B cell (primary cell): ENCODE measurements at regions not wholly inside any gene's neighbourhood (a gene's known extent, or its start where the extent isn't known, plus 50 kb on each side); places are given as distances from the start of the nearest gene placed in this dataset.

ENCODE experiments used
- ATAC-seq: fragments of 200-7000 bp; cut with Tn5 transposase; one replicate; pipeline ENCODE4 v1.10.0; 2021; ENCODE audit warnings: low read depth, mild to moderate bottlenecking, moderate number of reproducible peaks, moderate library complexity
- CTCF ChIA-PET: fragments of 350-600 bp; sonication (Branson Sonifier 250); formaldehyde crosslinking; loops from one replicate; lab custom pipeline; 2021; ENCODE audit warnings: antibody characterized with exemption, inconsistent platforms; lab: Charles Lee
- POLR2A ChIA-PET: fragments of 350-600 bp; sonication (Branson Sonifier 250); formaldehyde crosslinking; loops from one replicate; lab custom pipeline; 2021; ENCODE audit warnings: antibody characterized with exemption; lab: Charles Lee
- DNase-seq: peaks from one replicate; pipeline ENCODE4 v3.0.0; 2013
- H2AFZ ChIP-seq: 2 replicates; pipeline ENCODE4 v1.6.1; 2012; ENCODE audit warnings: mild to moderate bottlenecking, low read depth, low read length; ENCODE audit not compliant: insufficient read depth, poor library complexity, severe bottlenecking
- H3K27ac ChIP-seq, 2 donors: 1 replicate in 1 of 2; 2 replicates in 1 of 2; pipeline ENCODE4 v1.5.1; 2012 to 2013; ENCODE audit warnings: low read length in 2 of 2, mild to moderate bottlenecking in 2 of 2, moderate library complexity in 1 of 2
- H3K27me3 ChIP-seq, 4 experiments: fragments of 200-600 bp in 1 of 4; sonication (generic) in 1 of 4; replicated peaks in 1 of 4; 1 replicate in 2 of 4; 2 replicates in 2 of 4; pipeline versions ENCODE4 v1.6.1 to v1.7.0; 2013 to 2016; ENCODE audit warnings: low read length in 3 of 4, mild to moderate bottlenecking in 2 of 4, mixed read lengths in 1 of 4, moderate library complexity in 1 of 4; ENCODE audit not compliant: insufficient read depth in 4 of 4, control insufficient read depth in 3 of 4; ENCODE audit errors: control extremely low read depth in 1 of 4
- H3K36me3 ChIP-seq, 2 experiments: replicated peaks in 1 of 2; 1 replicate in 1 of 2; 2 replicates in 1 of 2; pipeline versions ENCODE4 v1.6.1 to v1.7.1; 2013; ENCODE audit warnings: low read length in 1 of 2; ENCODE audit not compliant: insufficient read depth in 2 of 2, control insufficient read depth in 1 of 2; ENCODE audit errors: control extremely low read depth in 1 of 2, extremely low read depth in 1 of 2
- H3K4me1 ChIP-seq, 2 donors: fragments of 200-600 bp in 1 of 2; sonication (generic) in 1 of 2; 1 replicate in 1 of 2; 2 replicates in 1 of 2; pipeline versions ENCODE4 v1.5.1 to v1.6.1; 2013 to 2017; ENCODE audit warnings: low read length in 2 of 2; ENCODE audit not compliant: control insufficient read depth in 2 of 2, insufficient read depth in 2 of 2
- H3K4me2 ChIP-seq: replicated peaks from 2 replicates; pipeline ENCODE3; 2012; ENCODE audit warnings: mild to moderate bottlenecking, low read depth, low read length; ENCODE audit not compliant: poor library complexity, severe bottlenecking
- H3K4me3 ChIP-seq, 5 experiments: fragments of 200-600 bp in 1 of 5; sonication (generic) in 1 of 5; 1 replicate in 3 of 5; 2 replicates in 2 of 5; pipeline versions ENCODE4 v1.5.1 to v1.7.0; 2011 to 2016; ENCODE audit warnings: low read length in 4 of 5, mild to moderate bottlenecking in 4 of 5, low read depth in 2 of 5, control low read depth in 1 of 5, moderate library complexity in 1 of 5; ENCODE audit not compliant: insufficient read depth in 1 of 5; ENCODE audit errors: control extremely low read depth in 1 of 5, extremely low read depth in 1 of 5
- H3K79me2 ChIP-seq: fragments of 200-600 bp; sonication (generic); one replicate; pipeline ENCODE4 v1.6.0; 2016; ENCODE audit warnings: low read length; ENCODE audit not compliant: control insufficient read depth, insufficient read depth
- H3K9ac ChIP-seq: fragments of 200-600 bp; sonication (generic); 2 replicates; pipeline ENCODE4 v1.6.1; 2017; ENCODE audit warnings: mild to moderate bottlenecking, low read length, moderate library complexity
- H3K9me3 ChIP-seq, 3 donors: one replicate each; pipeline versions ENCODE4 v1.6.1 to v1.7.1; 2013; ENCODE audit warnings: low read length in 2 of 3; ENCODE audit not compliant: control insufficient read depth in 2 of 3, insufficient read depth in 1 of 3; ENCODE audit errors: control extremely low read depth in 1 of 3
- H4K20me1 ChIP-seq: 2 replicates; pipeline ENCODE4 v1.6.0; 2012; ENCODE audit warnings: mild to moderate bottlenecking, low read length; ENCODE audit not compliant: insufficient read depth, control insufficient read depth, poor library complexity, severe bottlenecking
- H3K27ac Mint-ChIP-seq: one replicate; pipeline ENCODE4 v1.8.0; 2021; ENCODE audit warnings: mixed read lengths
- H3K27me3 Mint-ChIP-seq: one replicate; pipeline ENCODE4 v1.8.0; 2021; ENCODE audit warnings: mixed read lengths
- H3K4me1 Mint-ChIP-seq: one replicate; pipeline ENCODE4 v1.8.0; 2021; ENCODE audit warnings: mixed read lengths
- H3K4me3 Mint-ChIP-seq: one replicate; pipeline ENCODE4 v1.8.0; 2021; ENCODE audit warnings: mixed read lengths
- H3K9me3 Mint-ChIP-seq: one replicate; pipeline ENCODE4 v1.8.0; 2022; ENCODE audit warnings: mixed read lengths; ENCODE audit not compliant: insufficient read depth
- CTCF ChIP-seq: fragments of 200-600 bp; IDR thresholded peaks from one replicate; pipeline ENCODE4 v1.8.0; 2022; ENCODE audit warnings: antibody characterized with exemption, mild to moderate bottlenecking
- EZH2 ChIP-seq: IDR thresholded peaks from 2 replicates; pipeline ENCODE4 v1.6.1; 2012; ENCODE audit warnings: borderline replicate concordance, low read depth, mild to moderate bottlenecking, moderate library complexity, low read length; ENCODE audit not compliant: insufficient read depth, poor library complexity, severe bottlenecking
- WGBS: methylation state at CpG from one replicate; pipeline ENCODE4 v1.1.5; 2013; ENCODE audit warnings: missing lambda C conversion rate; ENCODE audit not compliant: insufficient coverage; 5-methylcytosine and 5-hydroxymethylcytosine counted together
- intact Hi-C: fragments of 100-400 bp; cut with micrococcal nuclease; formaldehyde crosslinking; loops from one replicate; pipeline ENCODE4 v1.10.0; 2022

DNA sequence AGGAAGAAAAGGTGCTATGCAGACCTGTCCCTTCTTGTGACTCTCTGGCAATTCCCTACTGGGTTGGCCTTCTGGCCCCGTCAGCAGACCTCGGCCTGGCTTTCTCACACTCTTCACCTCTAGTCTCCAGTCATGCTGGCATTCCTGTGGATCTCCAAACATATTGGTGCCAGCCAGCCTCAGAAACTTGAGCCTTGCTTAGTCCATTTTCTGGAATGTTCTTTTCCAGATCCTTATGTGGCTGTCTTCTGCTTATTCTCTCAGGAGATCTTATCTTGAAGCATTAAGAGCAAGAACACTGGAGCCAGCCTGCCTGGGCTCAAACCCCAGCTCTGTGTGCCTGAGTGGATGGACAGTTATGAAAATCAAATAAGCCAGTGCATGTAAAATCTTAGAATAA is 88.2 kb upstream of the NTRK3 start:
- no peak overlapping the region for H3K27ac Mint-ChIP-seq

GRCh38 chr15:88342666-88343065 is 86.1 kb upstream of the NTRK3 start:
- TF ChIP-seq CTCF, result no peak
- TF ChIP-seq EZH2, result no peak
- Histone ChIP-seq H3K4me3 (no peak overlapping the region), H4K20me1 (no peaks in the 10 kb centered on the region), H2AFZ (no peak overlapping the region), H3K27me3 (peaks cover 0 to 5% (median 0%) of the 10 kb centered on the region in 4 experiments), H3K9ac (no peak overlapping the region), H3K36me3 (no peaks in the 10 kb centered on the region), H3K4me1 (no peaks in the 10 kb centered on the region), H3K79me2 (no peaks in the 10 kb centered on the region), H3K4me2 (no peak overlapping the region), H3K9me3 (peaks cover 0 to 1% (median 0%) of the 10 kb centered on the region in 3 donors), H3K27ac (no peak overlapping the region)
- Mint-ChIP-seq H3K4me1 (no peaks in the 10 kb centered on the region), H3K9me3 (no peaks in the 10 kb centered on the region), H3K27me3 (peaks cover 10% of the 10 kb centered on the region), H3K27ac (no peak overlapping the region), H3K4me3 (no peak overlapping the region)
- DNase-seq (no peak), ATAC-seq (no peak)
- WGBS, result 100% methylated on average over 1 of the region's 2 CpGs
- intact Hi-C loops, result no loop called here
- ChIA-PET POLR2A (no interaction called here), CTCF (no interaction called here)

More for the DNA sequence above, 88.2 kb upstream of the NTRK3 start:
- Histone ChIP-seq H3K4me3 (no peak overlapping the region), H3K27me3 (peaks cover 0 to 5% (median 0%) of the 10 kb centered on the region in 4 experiments), H3K4me1 (peaks cover 0 to 4% of the 10 kb centered on the region in 2 donors), H3K9ac (no peak overlapping the region), H4K20me1 (no peaks in the 10 kb centered on the region), H3K27ac (no peak overlapping the region), H2AFZ (no peak overlapping the region), H3K9me3 (peaks cover 0 to 2% (median 0%) of the 10 kb centered on the region in 3 donors), H3K79me2 (no peaks in the 10 kb centered on the region), H3K4me2 (no peak overlapping the region), H3K36me3 (no peaks in the 10 kb centered on the region)
- ATAC-seq, result no peak
- Mint-ChIP-seq H3K4me1 (peaks cover 8% of the 10 kb centered on the region), H3K9me3 (no peaks in the 10 kb centered on the region), H3K4me3 (no peak overlapping the region), H3K27me3 (peaks cover 7% of the 10 kb centered on the region)
- ChIA-PET POLR2A (no interaction called here), CTCF (no interaction called here)
- DNase-seq, result no peak
- no peak for TF ChIP-seq CTCF
- TF ChIP-seq EZH2, result no peak
- WGBS, result 95% methylated on average over 2 of the region's 2 CpGs
- intact Hi-C loops, result no loop called here
